Embryonic facial prominence (tissue), 1 donor: ENCODE measurements at regions not wholly inside any gene's neighbourhood (a gene's known extent, or its start where the extent isn't known, plus 50 kb on each side); places are given as distances from the start of the nearest gene placed in this dataset.
A peak's percentile ranks its signal among the peaks of the same experiment; 100 is the strongest.

Experiments used
- DNase-seq: peaks from one replicate; pipeline ENCODE4 v3.0.0-alpha.2; 2016; ENCODE audit errors: extremely low spot score

GRCh38 chr16:87177673-87178072, 139.5 kb downstream of the C16orf95 start:
- DNase-seq = no peak

DNA sequence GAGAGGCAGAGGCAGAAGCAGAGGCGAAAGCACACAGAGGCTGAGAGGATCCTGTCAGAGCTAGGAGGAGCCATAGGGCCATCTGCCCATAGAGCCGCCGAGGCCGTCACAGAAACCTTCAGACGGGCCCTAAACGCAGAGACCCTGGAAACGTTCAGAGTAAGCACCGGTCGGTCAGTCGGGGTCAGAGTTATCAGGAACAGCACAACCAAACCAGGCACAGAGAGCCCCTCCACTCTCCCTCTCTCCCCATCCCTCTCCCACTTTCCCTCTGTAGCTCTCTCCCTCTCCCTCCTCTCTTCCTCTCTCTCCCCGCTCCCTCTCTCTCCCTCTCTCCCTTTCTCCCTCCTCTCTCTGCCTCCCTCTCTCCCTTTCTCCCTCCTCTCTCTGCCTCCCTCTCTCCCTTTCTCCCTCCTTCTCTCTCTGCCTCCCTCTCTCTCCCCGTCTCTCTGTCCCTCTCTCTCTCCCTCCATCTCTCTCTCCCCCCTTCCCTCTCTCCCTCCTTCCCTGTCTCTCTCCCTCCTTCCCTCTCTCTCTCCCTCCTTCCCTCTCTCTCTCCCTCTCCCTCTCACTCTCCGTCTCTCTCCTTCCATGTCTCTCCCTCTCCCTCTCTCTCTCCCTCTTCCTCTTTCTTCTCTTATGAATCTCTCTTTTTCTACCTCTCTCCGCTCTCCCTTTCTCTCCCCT, 138.9 kb downstream of the C16orf95 start:
- DNase-seq = peak; percentile 25

DNA sequence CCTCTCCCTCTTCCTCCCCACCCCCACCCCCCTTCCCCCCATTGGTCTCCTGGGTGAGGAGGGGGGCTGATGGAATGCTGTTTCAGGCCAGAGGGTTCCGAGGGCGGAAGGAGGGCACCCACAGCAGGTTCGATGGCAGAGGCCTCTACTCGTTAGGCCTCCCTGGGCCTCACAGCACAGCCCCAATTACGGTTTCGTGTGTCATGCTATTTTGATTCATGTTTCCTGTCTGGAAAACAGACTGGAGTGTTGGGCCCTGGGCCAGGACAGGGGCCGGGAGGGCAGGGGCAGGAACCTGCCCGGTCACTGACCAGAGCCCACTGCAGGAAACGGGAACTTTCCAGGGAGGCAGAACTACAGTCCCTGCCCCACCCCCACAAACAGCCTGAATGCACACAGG, 138.2 kb downstream of the C16orf95 start:
- no peak for DNase-seq

DNA sequence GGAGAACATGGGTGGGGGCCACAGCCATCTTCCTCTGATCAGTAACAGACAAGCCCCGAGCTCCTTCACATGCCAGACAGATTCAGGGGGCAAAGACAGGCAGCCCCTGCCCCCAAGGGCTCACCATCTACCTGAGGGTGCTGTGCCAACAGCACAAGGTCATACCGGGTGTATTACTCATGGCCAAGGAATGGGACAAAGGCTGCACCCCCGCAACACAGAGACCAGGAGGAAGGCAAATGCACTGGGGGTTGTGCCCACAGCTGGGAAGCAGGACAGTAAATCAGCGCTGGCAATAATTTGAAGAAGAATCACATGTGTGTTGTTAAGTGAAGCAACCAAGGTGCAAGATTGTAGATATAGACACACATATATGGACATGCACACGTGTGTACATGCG, 137.1 kb downstream of the C16orf95 start:
- DNase-seq = no peak

DNA sequence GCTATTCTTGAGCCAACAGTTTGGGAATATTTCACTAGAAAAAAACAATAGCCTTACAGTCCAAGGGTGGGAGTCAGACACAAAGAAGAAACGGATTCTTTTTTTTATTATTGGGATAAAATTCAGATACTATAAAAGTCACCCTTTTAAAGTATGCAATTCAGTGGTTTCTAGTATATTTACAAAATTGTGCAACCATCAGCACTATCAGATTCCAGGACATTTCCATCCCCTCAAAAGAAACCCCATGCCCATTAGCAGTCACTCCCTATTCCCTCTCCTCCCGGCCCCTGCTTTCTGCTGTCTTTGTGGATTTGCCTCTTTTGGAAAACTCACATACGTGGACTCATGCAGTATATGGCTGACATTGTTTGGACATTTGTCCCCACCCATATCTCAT, 134.4 kb downstream of the C16orf95 start:
- no peak for DNase-seq

GRCh38 chr16:87183647-87184046, 133.5 kb downstream of the C16orf95 start:
- no peak for DNase-seq

GRCh38 chr16:87185308-87185707, 131.9 kb downstream of the C16orf95 start:
- DNase-seq = no peak

GRCh38 chr16:87185983-87186382, 131.2 kb downstream of the C16orf95 start:
- DNase-seq = no peak

DNA sequence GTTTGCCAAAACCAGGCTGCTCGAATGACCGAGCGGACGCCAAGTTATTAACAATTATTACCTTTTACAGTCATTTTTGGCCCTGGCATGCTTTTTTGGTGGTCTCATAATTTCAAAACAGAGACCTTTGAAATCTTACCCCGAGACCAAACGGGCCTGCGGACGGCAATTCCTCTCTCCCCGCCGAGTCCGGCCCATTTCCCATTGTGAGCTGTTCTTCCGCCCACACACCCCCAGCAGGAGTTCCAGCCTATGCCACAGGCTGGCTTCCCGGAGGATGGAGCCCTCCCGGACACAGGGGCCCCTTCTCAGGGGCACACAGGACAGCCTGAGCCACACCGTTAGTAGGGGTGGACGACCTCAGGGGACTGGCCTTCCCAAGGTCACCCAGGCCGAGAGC, 130.7 kb downstream of the C16orf95 start:
- DNase-seq = no peak

DNA sequence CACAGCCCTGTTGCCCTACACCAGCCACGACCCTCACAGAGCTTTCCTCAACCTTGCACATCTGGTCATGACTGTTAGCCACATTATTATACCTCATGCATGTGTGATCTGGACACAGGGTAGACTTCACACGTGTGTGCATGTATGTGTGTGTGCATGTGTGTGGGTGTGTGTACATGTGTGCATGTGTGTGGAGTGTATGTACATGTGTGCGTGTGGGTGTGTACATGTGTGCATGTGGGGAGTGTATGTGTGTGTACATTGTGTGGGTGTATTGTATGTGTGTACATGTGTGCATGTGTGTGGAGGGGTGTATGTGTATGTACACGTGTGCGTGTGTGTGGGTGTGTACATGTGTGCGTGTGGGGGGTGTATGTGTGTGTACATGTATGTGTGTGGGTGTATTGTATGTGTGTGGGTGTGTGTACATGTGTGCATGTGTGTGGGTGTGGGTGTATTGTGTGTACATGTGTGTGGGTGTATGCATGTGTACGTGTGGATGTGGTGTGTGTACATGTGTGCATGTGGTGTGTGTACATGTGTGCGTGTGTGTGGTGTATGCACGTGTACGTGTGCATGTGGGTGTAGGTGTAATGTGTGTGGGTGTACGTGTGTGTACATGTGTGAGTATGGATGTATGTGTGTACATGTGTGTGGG, 130.2 kb downstream of the C16orf95 start:
- DNase-seq = no peak

GRCh38 chr16:87188104-87188503, 129.1 kb downstream of the C16orf95 start:
- no peak for DNase-seq

DNA sequence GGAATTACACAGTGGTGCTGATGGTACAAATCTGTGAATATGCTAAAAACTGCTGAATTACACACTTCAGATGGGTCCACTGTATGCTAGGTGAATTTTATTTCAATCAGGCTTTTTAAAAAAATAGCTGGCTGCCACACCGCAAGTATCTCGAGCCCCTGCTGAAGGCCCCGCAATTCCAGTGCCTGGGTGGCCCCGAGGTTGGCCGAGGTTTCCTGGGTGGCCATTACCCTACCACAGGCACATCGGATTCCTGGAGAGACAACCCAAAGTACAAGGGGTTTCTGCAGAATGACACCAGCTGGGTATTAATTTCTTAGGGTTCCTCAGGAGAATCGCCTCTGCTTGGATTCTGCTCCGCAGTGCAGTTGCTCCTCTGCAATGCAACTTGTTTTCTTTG, 127.8 kb downstream of the C16orf95 start:
- DNase-seq = no peak

DNA sequence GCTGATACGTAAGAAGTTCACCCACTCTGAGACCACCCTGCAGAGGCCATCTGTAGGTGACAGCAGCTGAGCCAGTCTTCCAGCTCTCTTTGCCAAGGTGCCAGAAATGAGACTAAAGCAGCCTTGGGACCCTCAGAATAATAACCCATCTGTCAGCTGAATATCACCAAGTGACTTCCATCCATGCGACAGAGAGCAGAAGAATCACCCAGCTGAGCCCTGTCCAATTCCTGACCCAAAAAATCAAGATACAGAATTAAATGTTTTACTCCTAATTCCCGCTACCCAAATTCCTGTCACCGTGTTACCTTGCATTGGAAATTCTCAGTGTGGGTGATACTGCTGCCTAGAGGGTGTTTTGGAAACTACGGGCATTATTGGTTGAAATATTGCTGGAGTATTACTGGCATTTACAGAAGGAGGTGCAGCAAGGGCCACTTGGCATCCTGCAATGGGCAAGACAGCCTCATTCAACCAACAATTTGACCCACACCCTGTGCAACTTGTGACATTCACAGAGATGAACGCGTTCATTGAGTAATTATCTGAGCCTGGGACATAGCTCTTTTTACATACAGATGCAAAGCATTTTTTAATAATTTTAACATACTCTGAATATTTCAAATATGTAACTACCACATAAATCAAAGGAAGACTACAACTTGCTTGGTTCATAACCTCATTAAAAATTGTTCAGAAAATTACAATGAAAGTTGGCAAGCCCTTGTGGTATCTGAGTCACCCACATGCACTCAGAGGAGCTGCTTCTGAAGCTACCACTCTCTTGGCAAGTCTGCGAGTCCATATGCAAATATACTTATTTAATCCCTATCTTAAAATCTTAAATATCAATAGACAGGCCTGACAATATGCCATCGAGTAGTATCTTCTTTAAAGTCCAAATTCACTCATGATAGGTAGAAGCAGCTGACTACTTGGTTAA, 126.6 kb downstream of the C16orf95 start:
- DNase-seq = no peak

DNA sequence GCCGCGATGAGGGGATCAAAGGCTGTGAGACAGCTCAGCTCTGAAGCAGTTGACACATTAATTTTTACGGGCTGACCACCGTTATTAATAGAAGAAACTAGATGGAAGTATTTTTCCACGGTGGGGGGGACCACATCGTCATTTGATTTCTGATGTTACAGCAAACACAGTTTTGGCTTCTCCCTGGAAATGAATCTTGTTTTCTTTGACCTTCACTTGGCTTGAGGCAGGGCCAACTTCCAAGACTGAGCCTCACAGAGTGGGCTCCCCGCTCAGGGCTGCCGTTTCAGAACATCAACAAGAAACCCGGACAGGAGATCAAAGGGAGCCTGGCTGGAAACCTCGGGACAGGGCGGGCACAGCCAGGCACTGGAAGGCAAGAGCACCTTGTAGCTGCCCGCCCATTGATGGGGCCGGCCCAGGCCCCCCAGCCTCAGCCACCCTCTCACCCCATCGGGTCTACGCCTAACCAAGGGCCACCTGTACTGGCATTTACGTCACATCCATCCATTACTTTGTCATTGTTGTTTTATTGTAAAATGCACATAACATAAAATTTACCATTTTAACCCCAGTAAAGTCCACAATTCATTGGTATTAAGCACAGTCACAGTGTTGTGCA, 124.6 kb downstream of the C16orf95 start:
- no peak for DNase-seq

- no peak for DNase-seq
Measured at GRCh38 chr16:87194172-87194571, 123.0 kb downstream of the C16orf95 start.

- no peak for DNase-seq
Measured at GRCh38 chr16:87195161-87195560, 122.0 kb downstream of the C16orf95 start.

GRCh38 chr16:87196231-87196630, 121.0 kb downstream of the C16orf95 start:
- no peak for DNase-seq

DNA sequence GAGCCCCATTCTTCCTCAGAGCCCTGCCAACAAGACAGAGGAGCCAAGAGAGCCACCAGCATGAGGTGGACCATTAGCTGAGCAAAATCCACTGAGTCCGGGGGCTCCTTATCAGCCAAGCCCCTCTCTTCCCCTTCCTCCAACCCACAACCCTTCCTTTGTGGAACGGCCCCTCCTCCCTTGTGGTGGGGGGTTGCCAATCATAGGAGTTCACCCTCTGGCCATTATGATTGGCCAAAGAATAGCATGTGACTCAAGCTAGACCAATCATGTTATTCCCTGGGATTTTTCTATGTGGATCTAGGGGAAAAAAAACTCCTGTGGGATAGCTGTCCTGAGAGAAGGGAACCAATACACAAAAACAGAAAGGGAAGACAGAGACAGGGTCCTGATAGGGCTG, 120.5 kb downstream of the C16orf95 start:
- DNase-seq = no peak

GRCh38 chr16:87198328-87198832, 118.8 kb downstream of the C16orf95 start:
- DNase-seq = no peak

- DNase-seq = no peak
Measured at GRCh38 chr16:87198881-87199280, 118.3 kb downstream of the C16orf95 start.

DNA sequence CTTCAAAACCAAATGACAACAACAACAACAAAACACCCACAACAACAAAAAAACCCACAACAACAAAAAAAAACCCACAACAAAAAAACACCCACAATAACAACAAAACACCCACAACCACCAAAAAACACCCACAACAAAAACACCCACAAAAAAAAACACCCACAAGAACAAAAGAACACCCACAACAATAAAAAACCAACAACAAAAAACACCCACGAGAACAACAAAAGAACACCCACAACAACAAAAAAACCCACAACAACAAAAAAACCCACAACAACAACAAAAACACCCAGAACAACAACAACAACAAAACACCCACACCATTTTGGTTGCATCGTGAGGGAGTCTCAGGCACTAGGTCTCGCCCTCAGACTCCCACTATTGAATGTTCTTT, 117.8 kb downstream of the C16orf95 start:
- DNase-seq = no peak

GRCh38 chr16:87199901-87200300, 117.3 kb downstream of the C16orf95 start:
- DNase-seq = no peak
